RPMI7951 (cell line): ENCODE measurements at regions not wholly inside any gene's neighbourhood (a gene's known extent, or its start where the extent isn't known, plus 50 kb on each side); places are given as distances from the start of the nearest gene placed in this dataset.
"Not testable (repeated sequence)": the region's sequence is repeated elsewhere in the genome, so short reads cannot be mapped to it uniquely, and the experiment has no call there.

Experiments
- DNase-seq: peaks from one replicate; pipeline ENCODE4 v3.0.0-alpha.2; 2012; ENCODE audit warnings: low read depth

DNA sequence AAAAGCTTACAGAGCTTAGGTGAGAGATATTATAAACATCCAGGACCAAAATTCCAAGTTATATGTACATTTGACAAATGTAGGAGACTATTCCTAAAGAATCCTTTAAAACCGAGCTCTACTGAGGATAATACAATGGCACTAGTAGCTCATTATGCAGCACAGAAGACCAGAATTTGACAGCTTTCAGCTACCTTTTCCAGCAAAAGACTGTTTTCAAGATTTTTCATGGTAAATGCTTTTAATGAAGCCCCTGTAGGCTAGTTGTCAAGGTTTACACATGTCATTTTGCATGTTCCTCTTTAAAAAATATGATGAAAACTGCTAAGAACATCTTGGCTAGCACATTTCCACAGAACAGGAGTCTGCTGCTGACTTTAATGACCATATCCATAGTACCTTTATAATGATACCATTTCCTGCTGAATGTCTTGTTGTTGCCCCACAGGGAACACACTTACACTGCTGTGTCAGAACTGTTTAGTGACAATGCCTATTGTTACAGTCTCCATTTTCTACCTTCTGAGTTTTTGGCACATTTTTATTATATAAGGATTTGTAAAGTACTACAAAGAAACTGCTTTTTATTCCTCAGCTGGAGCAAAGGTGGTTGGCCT is 1382.3 kb downstream of the RAPGEF2 start:
- DNase-seq: no peak

DNA sequence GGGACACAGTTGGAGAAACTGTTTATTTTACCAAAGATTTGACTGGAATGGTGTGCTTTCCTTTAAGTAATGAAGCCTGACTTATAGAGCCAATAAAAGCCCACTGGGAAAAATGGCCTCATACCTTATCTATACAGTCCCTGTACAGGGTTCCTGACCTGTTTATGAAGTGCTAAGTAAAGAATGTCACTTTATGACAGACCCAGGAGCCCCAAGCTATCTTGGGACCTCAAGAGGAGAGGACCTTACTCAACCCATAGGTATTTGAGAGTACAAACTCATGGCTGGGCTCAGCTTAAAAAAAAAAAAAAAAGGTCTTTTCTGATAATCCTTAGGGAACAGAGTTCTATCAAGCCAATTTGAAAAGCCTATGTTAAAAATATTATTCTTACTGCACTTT is 1389.3 kb downstream of the RAPGEF2 start:
- DNase-seq: no peak

DNA sequence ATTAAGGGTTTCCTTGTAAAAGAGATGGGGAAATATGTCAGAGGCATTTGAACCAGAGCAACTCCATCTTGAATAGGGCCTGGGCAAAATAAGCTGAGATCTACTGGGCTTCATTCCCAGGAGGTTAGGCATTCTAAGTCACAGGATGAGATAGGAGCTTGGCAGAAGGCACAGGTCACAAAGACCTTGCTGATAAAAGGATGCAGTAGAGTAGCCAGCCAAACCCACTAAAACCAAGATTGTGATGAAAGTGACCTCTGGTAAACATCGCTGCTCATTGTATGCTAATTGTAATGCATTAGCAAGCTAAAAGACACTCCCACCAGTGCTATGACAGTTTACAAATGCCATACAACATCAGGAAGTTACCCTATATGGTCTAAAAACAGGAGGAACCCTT is 1390.3 kb downstream of the RAPGEF2 start:
- no peak for DNase-seq

DNA sequence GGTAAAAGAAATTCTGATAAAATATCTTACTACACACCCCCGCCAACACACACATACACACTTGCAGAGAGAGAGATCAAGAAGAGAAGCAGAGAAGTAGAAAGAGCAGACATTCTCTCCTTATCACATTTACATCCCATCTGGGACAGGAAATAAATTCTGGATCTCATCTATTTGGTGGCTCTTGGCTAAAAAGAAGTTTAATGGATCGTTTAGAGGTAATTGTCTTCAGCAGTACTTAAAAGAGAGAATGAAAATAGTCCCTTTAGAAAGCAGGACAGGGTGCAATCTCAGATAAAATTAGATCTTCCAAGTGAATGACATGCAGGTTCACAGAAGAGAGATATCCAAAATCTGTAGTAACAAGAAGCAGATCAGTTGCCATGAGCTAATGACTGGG is 1392.5 kb downstream of the RAPGEF2 start:
- DNase-seq: no peak

DNA sequence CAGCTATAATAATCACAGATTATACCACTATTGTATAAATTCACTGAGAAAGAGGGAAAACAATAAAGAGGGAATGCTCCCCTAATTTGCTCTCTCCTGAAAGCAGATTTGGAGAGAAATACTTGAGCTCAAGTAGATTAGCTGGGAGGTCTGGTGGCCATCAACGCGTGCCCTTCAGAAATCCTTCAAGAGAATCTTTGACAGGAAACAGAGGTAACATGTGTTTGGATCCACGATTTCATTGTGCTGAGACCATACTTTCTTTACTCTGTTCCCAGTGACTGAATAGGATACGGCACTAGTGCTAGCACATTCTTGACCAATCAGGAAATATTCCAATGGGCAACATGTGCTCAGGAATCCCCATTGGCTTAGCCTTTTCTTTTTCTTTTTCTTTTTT is 1395.3 kb downstream of the RAPGEF2 start:
- no peak for DNase-seq

DNA sequence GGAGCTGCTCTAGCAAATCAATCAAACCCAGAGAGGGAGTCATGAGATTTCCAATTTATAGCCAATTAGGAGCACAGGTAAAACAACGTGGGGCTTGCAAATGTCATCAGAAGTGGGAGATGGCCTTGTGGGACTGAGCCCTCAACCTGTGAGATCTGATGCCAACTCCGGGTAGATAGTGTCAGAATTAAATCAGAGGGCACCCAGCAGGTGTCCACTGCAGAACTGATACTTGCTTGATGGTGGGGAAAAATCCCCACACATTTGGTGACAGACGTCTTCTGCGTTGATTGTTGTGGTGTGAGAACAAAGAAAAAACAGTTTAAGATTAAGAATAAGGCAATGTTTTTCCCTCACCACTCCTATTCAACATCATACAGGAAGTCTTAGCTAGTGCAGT is 1402.8 kb downstream of the RAPGEF2 start:
- no peak for DNase-seq

DNA sequence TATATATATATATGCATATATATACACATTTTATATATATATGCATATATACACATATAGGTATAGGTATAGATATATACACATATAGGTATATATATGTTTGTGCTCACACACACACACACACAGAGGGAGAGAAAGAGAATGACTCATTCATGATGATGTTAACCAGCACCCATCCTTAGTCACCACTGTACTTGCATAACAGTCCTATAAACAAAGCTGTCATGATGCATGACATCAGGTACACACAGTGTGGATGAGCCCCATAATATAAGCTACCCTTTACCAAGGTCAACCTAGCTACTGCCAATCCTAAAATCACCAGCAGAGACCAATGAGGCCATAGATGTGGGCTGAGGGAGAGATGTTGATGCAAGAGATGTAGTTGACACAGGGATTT is 1408.0 kb downstream of the RAPGEF2 start:
- DNase-seq: no peak

DNA sequence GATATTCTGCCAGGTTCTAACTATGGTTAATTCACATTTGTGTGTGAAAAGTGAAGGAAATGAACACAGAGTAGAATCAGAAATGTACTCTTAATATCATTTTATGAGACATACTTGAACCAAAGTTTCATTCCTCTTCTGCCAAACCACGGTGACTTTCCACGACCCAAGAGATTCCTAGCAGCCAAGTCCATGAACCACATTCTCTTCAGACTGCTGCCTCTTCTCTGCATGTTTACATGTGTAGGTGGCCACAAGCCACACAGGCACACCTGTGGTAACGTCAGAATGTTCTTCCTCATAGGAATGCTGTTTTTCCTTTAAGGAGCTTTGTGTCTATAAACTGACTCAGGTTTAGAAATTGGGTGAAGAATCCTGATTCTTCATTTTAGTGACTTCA is 1411.2 kb downstream of the RAPGEF2 start:
- DNase-seq: no peak

DNA sequence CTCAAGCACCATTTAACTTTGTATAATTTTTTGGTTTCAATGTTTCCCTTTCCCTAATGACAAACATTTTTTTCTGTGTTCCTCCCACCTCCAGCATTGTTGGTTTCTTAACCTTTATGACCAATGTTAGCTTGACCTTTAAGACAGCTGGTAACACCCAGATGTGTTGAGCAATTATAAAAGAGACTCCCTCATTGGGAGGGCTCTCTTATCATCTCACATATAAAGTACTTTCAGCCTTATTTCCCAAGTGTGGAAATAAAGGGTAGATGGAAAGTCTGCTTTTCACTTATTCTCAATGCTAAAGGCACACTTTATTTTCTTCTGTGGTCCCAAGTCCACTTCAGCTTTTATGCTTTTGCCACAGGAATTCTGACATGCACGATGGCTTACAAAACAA is 1420.4 kb downstream of the RAPGEF2 start:
- DNase-seq: no peak

DNA sequence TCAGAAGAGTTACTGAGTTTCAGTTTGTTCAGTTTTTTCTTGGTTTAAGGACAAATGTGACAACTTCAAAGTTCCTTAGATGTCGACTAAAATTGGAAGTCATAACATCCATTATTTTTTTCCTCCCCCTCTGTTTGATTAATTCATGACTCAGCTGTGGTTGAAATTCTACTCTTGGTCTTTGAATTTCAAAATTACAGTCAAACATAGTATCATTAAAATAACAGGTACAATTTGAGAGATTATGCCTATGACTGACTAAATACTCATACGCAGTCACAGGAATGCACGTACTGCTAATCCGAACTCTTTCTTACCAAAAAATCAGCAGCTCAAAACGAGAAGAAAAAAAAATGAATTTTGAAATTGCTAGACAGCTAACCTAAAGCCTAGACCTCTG is 1434.8 kb downstream of the RAPGEF2 start:
- DNase-seq: no peak

DNA sequence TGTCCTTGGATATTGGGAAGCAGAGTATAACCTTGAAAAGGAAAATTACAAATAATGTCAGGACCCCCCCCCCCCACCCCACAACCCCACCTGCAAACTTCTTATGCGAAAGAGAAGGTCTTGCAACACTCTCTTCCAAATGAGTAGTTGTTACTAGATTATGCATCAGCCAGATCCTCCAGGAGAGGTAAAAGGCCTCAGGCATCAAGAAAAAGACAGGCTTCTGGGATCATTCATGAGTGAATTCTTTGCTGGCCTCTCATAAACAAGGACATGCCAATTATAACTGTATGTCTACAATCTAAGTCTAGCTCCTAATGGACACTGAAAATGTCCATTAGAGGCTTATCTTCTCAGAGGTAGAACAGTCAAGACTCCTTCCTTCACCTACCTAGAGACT is 1443.3 kb downstream of the RAPGEF2 start:
- DNase-seq: no peak

DNA sequence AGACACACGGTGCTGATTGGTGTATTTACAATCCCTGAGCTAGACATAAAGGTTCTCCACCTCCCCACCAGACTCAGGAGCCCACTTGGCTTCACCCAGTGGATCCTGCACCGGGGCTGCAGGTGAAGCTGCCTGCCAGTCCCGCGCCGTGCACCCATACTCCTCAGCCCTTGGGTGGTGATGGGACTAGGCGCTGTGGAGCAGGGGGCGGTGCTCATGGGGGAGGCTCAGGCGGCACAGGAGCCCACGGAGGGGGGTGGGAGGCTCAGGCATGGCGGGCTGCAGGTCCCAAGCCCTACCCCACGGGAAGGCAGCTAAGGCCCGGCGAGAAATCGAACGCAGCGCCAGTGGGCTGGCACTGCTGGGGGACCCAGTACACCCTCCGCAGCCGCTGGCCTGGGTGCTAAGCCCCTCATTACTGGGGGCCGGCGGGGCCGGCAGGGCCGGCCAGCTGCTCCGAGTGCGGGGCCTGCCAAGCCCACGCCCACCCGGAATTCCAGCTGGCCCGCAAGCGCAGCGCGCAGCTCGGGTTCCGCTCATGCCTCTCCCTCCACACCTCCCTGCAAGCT is 1447.2 kb downstream of the RAPGEF2 start:
- not testable (repeated sequence) for DNase-seq

DNA sequence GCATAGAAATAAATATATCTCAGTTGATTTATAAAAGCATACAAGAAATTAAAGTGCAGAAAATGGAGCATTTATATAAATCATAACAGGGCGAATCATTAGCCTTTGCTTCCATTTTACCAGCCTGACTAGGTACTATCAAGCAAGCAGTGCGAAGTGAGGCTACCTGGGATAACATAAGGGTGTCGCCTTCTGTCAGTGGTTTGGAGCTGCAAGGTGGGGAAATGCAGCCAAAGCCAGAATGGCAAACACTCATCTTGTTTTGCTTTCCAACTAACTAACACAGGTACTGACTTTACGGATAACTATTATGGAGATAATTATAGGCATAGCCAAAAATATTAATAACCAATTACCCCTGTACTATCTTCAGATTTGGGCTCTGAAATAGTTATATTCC is 1459.8 kb downstream of the RAPGEF2 start:
- no peak for DNase-seq

DNA sequence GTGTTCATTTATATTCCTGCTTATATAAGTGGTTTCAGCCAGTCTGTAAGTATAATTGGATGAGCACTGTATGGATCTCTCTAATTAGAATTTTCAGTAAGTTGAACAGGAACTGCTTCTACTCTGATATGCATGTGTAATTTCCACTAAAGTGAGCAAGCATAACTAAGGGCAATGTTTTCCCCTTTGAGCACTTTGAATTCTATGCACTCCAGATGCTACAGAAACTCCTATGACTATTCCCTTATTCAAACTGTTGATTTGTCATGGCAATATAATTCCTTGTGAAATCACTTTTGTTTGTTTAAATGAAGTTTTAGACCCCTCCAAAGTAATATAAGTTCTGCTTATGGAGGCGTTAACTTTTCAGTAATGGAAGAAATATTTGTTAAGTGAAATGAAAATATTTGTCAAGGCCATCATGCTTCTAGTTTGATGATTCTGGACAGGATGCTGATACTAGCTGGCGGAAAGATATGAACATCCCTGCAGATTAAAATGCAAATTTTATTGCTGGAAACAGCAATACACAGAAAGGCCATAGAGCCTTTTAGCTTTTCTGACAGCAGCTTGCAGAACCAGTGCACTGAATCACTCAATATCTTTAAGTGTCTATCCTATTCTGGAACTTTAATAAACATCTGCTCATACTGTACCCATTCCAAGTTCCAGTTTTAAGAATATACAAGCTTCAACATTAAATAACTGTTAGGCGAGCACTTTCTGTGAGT is 1460.8 kb downstream of the RAPGEF2 start:
- DNase-seq: no peak

DNA sequence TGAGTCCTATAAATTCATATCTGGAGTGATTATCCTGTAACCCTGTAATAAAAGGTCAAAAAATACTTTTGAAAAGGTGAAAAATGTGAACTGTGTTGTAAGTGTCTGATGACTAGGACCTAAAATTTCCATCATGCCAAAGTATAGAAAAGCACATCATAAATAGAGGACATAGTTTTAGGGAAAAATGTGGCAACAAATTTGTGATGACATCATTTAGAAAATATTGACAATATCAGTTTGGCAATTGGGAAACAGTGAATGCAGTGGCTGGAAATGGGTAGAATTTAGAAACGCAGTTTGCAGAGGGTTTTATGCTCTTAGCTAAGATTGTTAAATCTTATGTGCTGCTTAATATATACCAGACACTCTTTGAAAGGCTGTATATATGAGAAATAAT is 1464.8 kb downstream of the RAPGEF2 start:
- no peak for DNase-seq

DNA sequence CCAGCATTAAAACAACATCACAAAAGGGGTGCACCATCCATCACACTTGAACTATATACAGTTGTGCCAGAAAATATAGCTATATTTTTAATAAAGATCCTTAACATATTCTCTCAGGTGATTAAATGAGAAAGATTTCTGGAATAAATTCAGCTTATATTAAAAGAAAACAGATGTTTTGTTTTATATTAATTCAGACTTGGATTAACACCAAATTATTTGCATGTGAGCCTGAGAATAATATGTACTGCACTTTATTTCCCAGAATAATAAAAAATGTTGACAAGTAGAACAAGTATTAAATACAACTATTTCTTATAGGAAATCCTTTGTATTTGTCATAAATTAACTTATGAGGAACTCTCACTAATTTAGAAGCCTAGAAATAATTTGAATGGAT is 1467.4 kb downstream of the RAPGEF2 start:
- no peak for DNase-seq

DNA sequence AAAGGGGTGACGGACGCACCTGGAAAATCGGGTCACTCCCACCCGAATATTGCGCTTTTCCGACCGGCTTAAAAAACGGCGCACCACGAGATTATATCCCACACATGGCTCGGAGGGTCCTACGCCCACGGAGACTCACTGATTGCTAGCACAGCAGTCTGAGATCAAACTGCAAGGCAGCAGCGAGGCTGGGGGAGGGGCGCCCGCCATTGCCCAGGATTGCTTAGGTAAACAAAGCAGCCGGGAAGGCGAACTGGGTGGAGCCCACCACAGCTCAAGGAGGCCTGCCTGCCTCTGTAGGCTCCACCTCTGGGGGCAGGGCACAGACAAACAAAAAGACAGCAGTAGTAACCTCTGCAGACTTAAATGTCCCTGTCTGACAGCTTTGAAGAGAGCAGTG is 1471.4 kb downstream of the RAPGEF2 start:
- DNase-seq: not testable (repeated sequence)

DNA sequence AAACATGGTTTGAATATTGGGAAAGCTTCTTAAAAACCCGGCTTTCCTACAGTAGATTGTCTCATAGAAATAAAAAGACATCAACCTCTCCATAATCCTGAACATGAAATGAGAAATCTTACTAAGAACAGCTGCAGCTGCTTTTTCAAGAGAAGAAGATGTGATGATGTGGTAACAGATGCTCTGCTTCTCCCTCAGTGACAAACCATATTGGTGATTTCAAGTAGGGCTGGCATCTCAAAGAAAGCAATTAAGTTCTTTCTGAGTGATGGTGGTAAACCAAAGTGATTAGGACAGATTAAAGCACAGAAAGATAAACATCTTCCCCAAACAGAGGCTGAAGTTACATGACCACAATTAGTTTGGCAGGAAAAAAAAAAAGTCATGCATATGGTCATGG is 1477.7 kb downstream of the RAPGEF2 start:
- no peak for DNase-seq

DNA sequence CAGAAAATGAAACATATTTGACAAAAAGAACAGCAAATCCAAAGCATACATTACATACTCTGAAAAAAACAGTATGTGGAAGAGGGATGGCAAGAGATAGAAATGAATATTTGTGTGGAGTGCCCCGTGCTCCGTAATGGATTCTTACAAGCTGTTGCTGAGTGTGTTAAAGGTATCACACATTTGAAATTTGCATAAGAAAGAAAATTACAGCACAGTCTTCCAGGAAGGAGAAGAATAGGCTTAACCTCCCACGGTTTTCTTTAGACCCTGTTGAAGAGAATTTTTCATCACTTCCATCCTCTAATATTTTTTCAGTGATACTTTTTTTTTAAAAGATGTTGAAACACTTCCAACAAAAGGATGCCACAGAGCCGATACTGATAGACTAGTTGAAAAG is 1489.4 kb downstream of the RAPGEF2 start:
- DNase-seq: no peak

DNA sequence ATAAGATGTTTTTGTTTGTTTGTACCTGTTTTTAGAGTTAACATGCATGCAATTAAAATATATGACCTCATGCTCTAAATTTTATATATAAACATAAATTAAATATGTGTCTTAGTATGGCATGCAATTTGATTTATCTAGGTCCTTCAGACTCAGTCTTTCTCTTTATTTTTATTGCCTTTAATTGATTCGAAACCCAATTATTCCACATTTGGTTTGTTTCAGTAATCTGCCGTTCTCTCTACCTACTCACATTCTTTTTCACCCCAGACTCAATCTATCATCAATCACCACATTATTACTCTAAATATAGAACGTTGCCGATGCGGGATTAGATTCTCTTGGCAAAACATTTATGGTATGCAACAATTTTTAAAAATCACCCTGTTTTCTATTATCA is 1492.8 kb downstream of the RAPGEF2 start:
- DNase-seq: no peak

DNA sequence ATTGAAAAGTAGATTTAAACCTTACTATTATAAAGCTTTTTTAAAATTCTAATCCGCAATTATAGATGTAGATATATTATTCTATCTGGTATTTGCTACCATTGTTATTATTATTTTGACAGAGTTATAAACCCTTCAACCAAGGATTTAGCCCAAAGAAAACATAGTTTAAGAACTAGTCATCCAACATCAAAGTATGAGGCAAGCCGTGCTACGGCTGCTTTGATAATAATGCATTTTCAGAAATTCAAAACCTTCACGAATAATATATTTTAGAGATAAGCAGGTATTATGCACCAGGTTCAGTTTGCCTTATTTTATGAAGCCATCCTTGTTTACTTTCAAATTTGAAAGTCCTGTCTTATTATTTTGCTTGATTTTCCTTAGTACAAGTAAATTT is 1501.7 kb downstream of the RAPGEF2 start:
- DNase-seq: no peak

DNA sequence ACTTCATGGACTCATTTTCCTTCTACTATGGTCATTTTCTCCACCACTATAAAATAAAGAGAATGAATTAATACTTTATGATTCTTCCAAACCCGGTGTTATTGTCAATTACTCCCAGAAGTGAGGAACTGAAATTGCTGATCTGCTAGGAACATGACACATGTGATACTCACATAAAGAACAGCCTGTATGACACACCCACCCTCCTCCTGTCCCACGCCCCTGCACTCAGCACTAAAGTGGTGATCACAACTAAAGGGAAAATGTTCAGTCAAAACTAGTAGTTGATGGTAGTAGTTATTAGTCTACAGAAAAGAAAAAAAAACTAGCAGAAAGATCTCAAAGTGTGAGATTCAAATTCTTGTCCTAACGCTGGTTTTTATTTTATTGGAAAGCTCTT is 1508.3 kb downstream of the RAPGEF2 start:
- no peak for DNase-seq

DNA sequence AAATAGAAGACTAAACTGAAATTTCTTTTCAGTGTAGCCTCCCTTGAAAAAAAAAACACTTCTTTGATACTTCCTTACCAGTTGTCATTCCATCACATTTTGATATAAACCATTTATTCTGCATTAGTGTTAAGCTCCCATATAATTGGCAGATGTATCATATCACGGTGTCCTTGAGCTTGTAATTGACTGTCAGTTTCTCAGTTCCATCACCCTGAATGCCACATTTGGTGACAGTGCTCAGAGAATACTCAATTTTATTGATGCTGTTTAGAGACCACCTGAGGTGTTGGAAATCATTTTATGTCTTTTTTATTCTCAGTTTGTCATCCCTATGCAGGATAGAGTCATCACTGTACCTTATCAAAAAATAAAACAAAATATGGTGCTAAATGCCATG is 1528.2 kb downstream of the RAPGEF2 start:
- DNase-seq: no peak

DNA sequence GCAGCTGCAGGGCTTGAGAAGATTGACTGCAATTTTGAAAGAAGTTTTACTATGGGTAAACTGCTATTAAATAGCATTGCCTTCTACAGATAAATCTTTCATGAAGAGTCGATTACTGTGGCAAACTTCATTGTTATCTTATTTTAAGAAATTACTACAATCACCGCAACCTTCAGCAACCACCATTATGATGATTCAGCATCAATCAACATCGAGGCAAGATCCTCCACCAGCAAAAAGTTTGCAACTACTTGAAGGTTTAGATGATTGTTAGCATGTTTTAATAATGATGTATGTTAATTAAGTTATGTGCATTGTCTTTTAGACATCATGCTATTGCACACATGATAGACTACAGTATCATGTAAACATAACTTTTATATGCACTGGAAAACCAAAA is 1511.0 kb downstream of the FSTL5 start:
- DNase-seq: no peak
